HG02943 (cell line): ENCODE measurements at regions not wholly inside any gene's neighbourhood (a gene's known extent, or its start where the extent isn't known, plus 50 kb on each side); places are given as distances from the start of the nearest gene placed in this dataset.
"Not testable (repeated sequence)": the region's sequence is repeated elsewhere in the genome, so short reads cannot be mapped to it uniquely, and the experiment has no call there.

ENCODE experiments used
- ATAC-seq: cut with Tn5 transposase; IDR thresholded peaks from one replicate; pipeline ENCODE4 v1.9.1; 2021; ENCODE audit warnings: mild to moderate bottlenecking, low read depth, moderate library complexity; ENCODE audit not compliant: unreplicated experiment

DNA sequence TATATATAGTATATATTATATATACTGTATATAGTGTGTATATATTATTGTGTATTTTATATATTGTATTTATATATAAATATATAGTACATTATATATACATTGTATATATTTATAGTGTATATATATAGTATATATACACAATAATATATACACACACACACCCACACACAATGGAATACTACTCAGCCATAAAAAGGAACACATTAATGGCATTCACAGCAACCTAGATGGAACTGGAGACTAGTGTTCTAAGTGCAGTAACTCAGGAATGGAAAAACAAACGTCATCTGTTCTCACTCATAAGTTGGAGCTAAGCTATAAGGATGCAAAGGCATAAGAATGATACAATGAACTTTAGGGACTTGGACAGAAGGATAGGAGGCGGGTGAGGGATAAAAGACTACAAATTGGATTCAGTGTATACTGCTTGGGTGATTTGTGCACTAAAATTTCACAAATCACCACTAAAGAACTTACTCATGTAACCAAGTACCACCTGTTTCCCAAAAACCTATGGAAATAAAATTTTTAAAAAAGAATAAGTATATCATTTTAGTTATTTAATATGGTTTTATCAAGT, 201.9 kb upstream of the CDH11 start:
- no peak for ATAC-seq

DNA sequence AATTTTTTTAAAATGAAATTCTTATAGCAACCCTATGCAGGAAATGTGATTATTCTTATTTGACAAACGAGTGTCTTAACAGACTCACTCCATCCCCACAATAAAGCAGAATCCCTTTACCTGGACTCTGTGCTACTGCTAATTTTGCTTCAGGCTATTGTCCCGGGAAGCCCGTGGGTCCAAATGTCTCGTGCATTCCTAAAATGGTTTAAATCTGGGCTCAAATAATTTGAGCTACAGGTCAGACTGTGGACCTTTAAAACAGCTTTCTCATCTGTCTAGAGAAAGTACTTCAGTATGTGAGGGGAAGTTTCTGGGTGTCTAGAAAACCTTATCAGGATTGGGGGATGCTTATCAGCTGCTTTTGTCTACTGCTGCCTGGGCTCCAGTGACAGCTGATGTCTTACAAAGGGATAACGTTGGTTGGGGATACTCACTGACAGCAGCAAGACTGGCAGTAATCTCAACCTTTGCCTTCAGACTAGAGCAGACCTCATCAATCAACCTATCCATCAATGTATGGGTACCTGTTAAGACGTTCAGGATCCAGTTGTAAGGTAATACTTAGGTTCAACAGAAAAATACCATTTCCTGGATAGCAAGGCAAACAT, 197.9 kb upstream of the CDH11 start:
- no peak for ATAC-seq

DNA sequence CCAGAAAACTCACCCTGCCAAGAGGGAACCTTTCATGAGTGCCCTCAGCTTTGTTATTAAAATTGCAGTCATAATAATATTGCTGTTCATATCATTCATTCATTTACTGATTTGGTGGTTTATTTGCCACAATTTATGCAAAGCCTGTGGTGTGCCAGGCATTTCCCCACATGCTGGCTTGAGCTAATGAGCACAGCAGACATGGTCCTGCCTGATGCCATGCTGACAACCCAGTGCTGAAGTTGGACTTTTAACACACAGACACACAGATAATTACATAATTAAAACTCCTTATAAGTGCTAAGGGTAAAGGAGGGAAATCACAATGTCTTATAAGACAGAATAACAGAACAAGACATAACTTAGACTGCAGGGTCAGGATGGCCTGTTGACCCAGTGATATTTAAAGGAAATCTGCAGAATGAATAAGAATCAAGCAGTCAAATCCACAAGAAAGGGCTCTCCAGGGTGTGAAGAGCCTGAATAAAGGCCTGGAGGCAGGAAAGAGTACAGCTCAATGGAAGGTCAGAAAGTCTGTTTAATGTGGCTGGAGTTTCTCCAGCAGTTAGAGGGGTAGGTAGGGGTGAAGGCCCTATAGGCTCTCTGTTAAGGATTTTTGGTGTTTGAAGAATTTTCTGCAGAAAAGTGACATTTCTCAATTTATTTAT, 196.9 kb upstream of the CDH11 start:
- ATAC-seq: no peak

DNA sequence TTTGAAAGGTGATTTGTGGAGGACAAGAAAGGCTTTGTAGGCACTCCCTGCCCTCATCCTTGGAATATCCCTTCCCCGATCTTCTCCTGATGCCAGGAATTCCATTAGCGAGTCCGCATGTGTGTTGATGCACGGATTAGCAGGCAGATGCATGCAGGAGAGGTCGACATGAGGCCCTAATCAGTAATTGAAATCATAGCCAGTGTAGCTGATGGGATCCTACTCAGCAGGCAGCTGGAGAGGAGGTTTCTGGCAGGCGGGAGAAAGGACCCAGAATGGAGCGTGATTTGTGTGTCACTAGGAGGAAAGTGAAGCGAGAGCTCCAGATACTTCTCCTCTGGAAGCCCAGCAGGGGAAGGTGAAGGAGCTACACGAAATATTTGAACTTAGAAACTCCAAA, 196.3 kb upstream of the CDH11 start:
- no peak for ATAC-seq

- ATAC-seq: no peak
Measured at GRCh38 chr16:65316808-65317207, 194.9 kb upstream of the CDH11 start.

GRCh38 chr16:65315081-65315780, 193.4 kb upstream of the CDH11 start:
- no peak for ATAC-seq

- ATAC-seq: no peak
Measured at GRCh38 chr16:65314627-65315008, 192.8 kb upstream of the CDH11 start.

DNA sequence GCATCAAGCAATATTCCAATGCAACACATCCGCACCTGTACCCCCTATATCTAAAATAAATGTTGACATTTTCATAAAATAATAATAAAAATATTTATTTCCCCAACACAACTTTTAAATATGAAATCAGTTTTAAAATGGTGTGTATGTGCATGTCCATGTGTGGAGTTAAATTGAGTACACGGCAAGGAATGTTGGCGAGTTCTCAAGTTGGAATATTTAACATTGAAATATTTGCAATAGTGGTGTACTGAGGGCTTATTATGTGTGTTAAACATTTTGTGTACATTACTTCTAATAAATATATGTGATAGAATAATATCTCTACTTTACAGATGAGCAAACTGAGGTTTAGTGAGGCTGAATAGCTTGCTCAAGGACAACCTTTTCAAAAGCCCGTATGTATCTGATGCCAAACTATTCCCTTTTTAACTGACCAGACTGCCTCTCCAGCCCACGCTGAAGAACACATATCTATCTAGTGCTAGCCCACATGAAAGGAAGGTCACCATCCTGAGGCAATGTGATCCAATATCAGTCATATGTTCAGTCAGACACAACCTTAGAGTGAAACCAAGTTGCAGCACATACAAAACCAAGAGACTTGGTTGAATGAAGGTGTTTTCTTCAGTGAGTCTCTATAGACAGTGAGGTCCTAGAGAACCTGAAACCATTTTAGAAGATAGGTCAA, 192.2 kb upstream of the CDH11 start:
- no peak for ATAC-seq

- no peak for ATAC-seq
Measured at GRCh38 chr16:65312795-65313194, 190.9 kb upstream of the CDH11 start.

DNA sequence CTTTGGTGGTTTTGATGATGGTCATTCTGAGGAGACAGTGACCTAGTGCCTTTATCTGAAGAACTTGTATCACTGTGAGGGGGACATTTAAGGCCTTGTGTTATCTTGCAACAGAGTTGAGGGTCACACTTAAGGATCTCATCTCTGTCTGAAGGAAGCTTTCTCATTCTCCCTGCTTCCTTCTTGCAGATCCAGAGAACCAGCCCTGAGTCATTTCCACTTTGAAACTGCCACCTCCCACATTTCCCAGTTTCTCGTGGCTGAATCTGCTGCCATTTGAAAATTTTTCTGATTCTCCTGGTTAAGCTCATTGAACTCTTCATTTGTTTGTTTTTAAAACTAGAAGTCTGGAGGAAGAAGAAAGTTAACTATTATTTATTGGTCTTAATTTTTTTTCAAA, 190.2 kb upstream of the CDH11 start:
- no peak for ATAC-seq

- not testable (repeated sequence) for ATAC-seq
Measured at GRCh38 chr16:65310491-65310890, 188.6 kb upstream of the CDH11 start.

DNA sequence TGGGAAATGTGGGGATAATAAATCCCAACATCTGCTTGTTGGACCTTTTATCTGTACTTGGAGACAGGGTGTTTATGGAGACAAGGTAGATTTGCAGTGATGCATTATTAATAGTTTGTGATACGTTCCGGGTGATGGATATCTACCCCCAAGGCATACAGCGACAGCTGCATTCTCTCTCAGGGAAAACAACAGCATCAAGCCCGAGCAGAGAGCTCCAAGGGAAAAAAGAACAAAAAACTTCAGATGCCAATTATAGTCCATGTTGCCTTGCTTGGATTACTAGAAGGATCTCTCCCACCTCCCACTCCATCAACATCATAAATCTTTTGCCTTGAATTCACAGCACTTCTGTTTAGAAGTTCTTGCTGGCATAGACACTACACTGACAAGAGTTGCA, 187.5 kb upstream of the CDH11 start:
- ATAC-seq: no peak

DNA sequence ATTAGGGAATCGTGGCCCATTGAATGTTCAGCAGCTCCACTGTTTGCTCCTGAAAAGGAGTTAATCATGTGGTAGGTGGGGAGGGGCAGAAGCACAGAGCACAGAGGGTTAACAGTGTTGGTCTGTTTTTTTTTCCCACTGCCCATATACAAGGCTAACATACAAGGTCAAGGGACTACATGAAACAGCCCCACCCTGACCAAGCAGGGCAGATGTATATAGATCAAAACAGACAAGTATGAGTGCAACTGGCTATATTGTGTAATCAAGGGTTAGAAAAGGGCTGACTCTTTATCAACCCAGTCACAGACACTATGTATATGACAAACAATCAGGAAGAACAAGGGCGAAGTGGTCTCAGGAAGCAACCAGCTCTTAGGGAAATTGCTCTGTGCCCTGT, 186.6 kb upstream of the CDH11 start:
- no peak for ATAC-seq

DNA sequence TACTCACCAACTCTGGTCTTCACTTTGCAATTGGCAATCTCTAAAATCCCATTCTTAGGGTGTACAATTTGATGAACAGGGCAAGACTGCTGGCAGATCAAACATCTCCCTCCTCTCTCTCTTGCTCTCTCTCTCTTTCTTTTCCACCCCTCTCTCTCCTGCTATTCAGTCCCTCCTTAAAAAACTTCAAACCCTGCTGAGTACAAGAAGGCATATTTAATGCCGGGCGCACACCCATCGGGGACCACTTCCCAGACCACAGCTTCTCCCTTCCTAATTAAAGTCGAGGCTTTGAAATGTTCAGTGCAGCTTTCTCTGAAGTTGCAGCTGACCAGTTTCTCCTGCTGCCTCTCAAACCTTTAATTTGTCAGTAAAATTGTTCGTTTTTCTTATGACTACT, 185.4 kb upstream of the CDH11 start:
- ATAC-seq: no peak

GRCh38 chr16:65306722-65307121, 184.9 kb upstream of the CDH11 start:
- no peak for ATAC-seq

DNA sequence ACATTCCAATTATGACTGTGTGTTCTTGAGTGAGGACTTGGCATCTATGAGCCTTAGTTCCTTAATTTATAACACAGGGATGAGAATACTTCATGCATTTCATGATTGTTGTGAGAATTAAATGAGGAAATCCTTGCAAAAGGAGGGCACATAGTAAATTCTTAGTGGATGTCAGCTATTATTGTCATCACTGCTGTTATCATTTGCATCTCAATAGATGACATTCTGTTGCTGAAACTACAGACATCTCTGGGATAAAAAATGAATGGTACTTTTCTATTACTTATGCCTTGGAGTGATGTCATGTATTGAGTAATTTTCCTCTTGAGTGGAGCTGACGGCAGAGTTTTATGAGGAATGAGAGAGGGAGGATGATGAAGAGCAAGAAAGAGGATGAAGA, 184.4 kb upstream of the CDH11 start:
- ATAC-seq: no peak

DNA sequence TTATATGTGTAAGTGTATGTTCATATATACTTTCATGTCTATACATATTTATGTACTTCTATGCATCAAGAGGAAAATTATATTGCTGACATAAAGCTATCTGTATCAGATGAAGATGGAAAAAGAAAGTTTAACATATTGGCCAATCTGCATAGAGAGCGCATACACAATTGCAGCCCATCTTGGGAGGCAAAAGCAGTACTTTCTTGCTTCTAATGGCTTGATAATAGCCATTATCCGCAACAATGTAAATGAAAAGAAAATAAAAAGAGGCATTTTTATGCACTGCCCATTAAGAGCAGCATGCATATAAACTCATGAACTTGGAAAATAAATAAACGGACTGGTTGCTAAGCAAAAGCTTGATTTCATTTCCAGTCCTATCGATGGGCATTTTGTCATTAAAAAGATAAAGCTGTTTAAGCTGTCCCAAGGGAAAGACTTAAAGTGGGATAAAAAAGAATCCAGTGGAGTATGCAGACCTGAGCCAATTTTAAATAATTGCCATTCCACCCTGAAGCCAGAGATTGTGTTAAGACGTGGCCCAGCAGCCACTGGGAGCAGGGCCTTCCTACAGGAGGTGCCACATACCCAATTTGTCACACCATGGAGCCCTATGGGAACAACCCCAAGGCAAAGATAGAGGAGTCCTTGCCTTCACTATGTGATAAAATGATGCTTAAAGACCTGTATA, 183.6 kb upstream of the CDH11 start:
- ATAC-seq: no peak

DNA sequence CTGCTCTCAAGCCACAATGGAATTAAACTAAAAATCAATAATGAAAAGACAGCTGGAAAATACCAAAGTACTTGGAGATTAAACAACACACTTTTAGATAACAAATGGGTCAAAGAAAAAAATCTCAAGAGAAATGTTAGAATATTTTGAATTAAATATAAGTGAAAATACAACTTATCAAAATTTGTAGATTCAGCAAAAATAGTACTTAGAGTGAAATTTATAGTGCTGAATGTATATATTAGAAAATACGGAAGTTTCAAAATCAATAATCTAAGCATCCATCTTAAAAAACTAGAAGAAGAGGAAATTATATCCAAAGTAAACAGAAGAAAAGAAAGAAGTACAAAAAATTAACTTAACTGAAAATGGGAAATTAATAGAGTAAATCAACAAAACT, 179.2 kb upstream of the CDH11 start:
- no peak for ATAC-seq

GRCh38 chr16:65297453-65297852, 175.6 kb upstream of the CDH11 start:
- no peak for ATAC-seq

DNA sequence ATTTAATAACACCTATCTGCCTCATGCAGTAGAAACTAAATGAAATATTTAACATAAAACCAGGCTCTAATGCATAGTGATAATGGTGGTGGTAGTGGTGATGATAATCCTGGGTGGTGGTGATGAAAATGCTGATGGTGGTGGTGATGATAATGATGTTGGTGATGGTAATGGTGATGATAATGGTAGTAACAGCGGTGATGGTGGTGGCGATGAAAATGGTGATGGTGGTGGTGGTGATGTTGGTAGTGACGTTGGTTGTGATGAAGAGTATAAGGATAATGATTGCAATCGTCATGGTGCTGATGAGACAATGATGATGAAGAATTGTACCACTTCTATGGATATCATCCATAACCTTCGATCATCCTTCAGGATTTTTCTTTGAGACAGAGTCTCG, 173.7 kb upstream of the CDH11 start:
- no peak for ATAC-seq

DNA sequence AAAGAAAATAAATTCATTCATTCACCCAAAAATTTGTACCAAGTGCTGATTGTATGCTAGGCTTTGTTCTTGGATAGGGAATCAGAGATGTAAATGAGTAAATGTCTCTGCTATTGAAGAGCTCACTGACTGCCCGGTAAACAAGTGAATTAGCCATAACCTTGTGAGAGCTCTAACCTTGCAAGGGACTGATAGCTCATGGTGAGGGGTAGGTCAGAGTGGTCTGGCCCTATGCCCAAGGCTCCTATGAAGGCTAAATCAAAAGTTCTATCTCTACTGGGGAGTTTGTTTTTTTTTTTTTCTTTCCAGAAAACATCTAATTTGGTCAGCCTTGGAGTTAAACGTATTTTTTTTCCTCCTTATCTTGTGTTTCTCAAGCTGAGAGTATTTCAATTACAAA, 172.8 kb upstream of the CDH11 start:
- ATAC-seq: no peak
